NB4 (cell line): ENCODE measurements at regions not wholly inside any gene's neighbourhood (a gene's known extent, or its start where the extent isn't known, plus 50 kb on each side); places are given as distances from the start of the nearest gene placed in this dataset.

Experiments used
- POLR2A ChIP-seq: IDR thresholded peaks from 2 replicates; pipeline ENCODE4 v1.6.1; 2011; ENCODE audit warnings: mild to moderate bottlenecking; ENCODE audit not compliant: insufficient read length; ENCODE audit errors: extremely low read depth
- TF ChIP-seq, protein P1 (sequence below): IDR thresholded peaks from one replicate; pipeline ENCODE4 v1.5.1; 2012; ENCODE audit warnings: low read depth, low read length

DNA sequence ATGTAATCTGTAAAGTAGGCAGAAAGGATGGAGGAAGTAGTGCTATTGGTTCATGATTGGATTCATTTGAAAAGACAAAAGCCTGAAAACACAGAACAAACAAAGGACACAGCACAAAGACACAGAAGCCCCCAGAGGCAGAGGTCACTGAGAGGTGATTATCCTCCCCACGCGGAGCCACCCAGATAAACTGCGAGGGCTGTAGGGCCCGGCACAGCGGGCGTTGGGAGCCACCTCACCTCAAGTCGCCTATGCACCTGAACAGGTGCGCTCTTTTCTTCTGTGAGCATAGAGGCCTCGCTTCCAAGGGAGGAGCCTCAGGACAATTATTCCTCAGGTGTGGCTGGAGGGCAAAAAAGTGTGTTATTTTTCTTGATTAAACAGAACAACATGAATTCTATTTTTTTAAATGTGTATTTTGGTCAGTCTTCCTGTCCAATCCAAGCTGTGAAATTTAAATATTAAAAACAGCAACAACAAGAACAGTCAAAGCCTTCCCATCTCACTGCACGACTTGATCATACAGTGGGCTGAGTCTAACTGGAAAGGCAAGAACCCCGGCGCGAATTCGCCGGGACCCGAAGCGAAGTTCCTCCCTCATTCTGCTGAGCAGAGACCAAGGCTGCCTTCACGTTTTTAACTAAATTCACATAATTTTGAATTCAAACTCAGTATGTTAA is 205.3 kb downstream of the THBS2 start:
- TF ChIP-seq, protein P1, sequence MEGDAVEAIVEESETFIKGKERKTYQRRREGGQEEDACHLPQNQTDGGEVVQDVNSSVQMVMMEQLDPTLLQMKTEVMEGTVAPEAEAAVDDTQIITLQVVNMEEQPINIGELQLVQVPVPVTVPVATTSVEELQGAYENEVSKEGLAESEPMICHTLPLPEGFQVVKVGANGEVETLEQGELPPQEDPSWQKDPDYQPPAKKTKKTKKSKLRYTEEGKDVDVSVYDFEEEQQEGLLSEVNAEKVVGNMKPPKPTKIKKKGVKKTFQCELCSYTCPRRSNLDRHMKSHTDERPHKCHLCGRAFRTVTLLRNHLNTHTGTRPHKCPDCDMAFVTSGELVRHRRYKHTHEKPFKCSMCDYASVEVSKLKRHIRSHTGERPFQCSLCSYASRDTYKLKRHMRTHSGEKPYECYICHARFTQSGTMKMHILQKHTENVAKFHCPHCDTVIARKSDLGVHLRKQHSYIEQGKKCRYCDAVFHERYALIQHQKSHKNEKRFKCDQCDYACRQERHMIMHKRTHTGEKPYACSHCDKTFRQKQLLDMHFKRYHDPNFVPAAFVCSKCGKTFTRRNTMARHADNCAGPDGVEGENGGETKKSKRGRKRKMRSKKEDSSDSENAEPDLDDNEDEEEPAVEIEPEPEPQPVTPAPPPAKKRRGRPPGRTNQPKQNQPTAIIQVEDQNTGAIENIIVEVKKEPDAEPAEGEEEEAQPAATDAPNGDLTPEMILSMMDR, result no peak
- no peak for TF ChIP-seq POLR2A
